HCT116 (cell line): ENCODE measurements at regions not wholly inside any gene's neighbourhood (a gene's known extent, or its start where the extent isn't known, plus 50 kb on each side); places are given as distances from the start of the nearest gene placed in this dataset.

Experiments
- ATAC-seq: fragments of 200-7000 bp; cut with Tn5 transposase; 2 replicates; pipeline ENCODE4 v1.9.1; 2020; ENCODE audit warnings: mild to moderate bottlenecking, moderate library complexity
- BruUV-seq: library from RNA; stranded (reverse); fragments of 400-500 nt; replicated peaks from 2 replicates; lab custom pipeline; 2021; lab: Mats Ljungman, UMichigan
- CTCF ChIA-PET: fragments of 300-600 bp; sonication (Branson Sonifier 250); formaldehyde crosslinking; loops from one replicate; lab custom pipeline; 2021; ENCODE audit warnings: antibody characterized with exemption; lab: Charles Lee
- POLR2A ChIA-PET: fragments of 300-600, 350-600 bp; sonication (Branson Sonifier 250); formaldehyde crosslinking; loops from one replicate; lab custom pipeline; 2021; ENCODE audit warnings: antibody characterized with exemption; lab: Charles Lee
- RAD21 ChIA-PET, 2 experiments: fragments of 300-600 bp; sonication (Branson Sonifier 250); formaldehyde crosslinking; loops; one replicate each; lab custom pipeline; 2023; ENCODE audit warnings: low total read pairs in 2 of 2; ENCODE audit not compliant: uncharacterized antibody in 2 of 2, unreplicated experiment in 2 of 2, low non-redundant PET in 1 of 2; lab: Charles Lee
- DNase-seq: peaks from one replicate; pipeline ENCODE4 v3.0.0-alpha.2; 2010; ENCODE audit warnings: low read depth, low spot score
- H2AFZ ChIP-seq: fragments of 200-600 bp; shearing (Covaris generic), sonication (generic); 2 replicates; pipeline ENCODE4 v1.6.1; 2017; ENCODE audit warnings: low read depth, mixed run types, mixed read lengths, antibody characterized with exemption, low read length; ENCODE audit not compliant: poor library complexity, severe bottlenecking
- H3K27ac ChIP-seq: 2 replicates; pipeline ENCODE4 v1.5.1; 2012; ENCODE audit warnings: low read depth, low read length
- H3K27me3 ChIP-seq: fragments of 200-600 bp; sonication (generic); 2 replicates; pipeline ENCODE4 v1.6.1; 2016; ENCODE audit warnings: mixed run types, low read length, mixed read lengths; ENCODE audit not compliant: insufficient read depth
- H3K36me3 ChIP-seq, 2 experiments: fragments of 200-500 bp in 1 of 2; fragments of 200-600 bp in 1 of 2; sonication (Bioruptor generic) in 1 of 2; sonication (generic) in 1 of 2; 2 replicates each; pipeline versions ENCODE4 v1.5.1 to v1.6.1; 2014 to 2016; ENCODE audit warnings: low read length in 2 of 2, inconsistent platforms in 1 of 2, mixed read lengths in 1 of 2, mixed run types in 1 of 2; ENCODE audit not compliant: insufficient read depth in 2 of 2, control insufficient read depth in 1 of 2
- H3K4me1 ChIP-seq, 2 experiments: fragments of 200-600 bp in 1 of 2; sonication (generic) in 1 of 2; 2 replicates each; pipeline versions ENCODE4 v1.5.1 to v1.6.1; 2012 to 2017; ENCODE audit warnings: low read length in 2 of 2, inconsistent platforms in 1 of 2, mild to moderate bottlenecking in 1 of 2, mixed read lengths in 1 of 2, mixed run types in 1 of 2, moderate library complexity in 1 of 2; ENCODE audit not compliant: insufficient read depth in 2 of 2, control insufficient read depth in 1 of 2
- H3K4me2 ChIP-seq: fragments of 200-600 bp; sonication (generic); 2 replicates; pipeline ENCODE4 v1.6.1; 2017; ENCODE audit warnings: mixed run types, low read length, mixed read lengths
- H3K4me3 ChIP-seq, 2 experiments: fragments of 200-600 bp in 1 of 2; sonication (generic) in 1 of 2; replicated peaks in 1 of 2; 2 replicates each; pipeline ENCODE4 v1.5.1; 2011 to 2016; ENCODE audit warnings: low read length in 2 of 2, control low read depth in 1 of 2, low read depth in 1 of 2, mild to moderate bottlenecking in 1 of 2, mixed read lengths in 1 of 2, mixed run types in 1 of 2
- H3K79me2 ChIP-seq: fragments of 200-600 bp; sonication (generic); 2 replicates; pipeline ENCODE4 v1.6.1; 2017; ENCODE audit warnings: mild to moderate bottlenecking, mixed run types, low read length, moderate library complexity, mixed read lengths; ENCODE audit not compliant: insufficient read depth
- H3K9ac ChIP-seq: fragments of 200-600 bp; sonication (generic); 2 replicates; pipeline ENCODE4 v1.6.1; 2016; ENCODE audit warnings: low read length, mixed read lengths
- H3K9me2 ChIP-seq: fragments of 200-600 bp; sonication (generic), shearing (Covaris generic); 2 replicates; pipeline ENCODE4 v1.6.1; 2017; ENCODE audit warnings: mixed run types, mild to moderate bottlenecking, moderate library complexity; ENCODE audit not compliant: insufficient read depth
- H3K9me3 ChIP-seq, 2 experiments: fragments of 200-500 bp in 1 of 2; fragments of 200-600 bp in 1 of 2; sonication (Bioruptor generic) in 1 of 2; sonication (generic) in 1 of 2; 2 replicates each; pipeline ENCODE4 v1.6.1; 2014 to 2017; ENCODE audit warnings: low read length in 2 of 2, mixed read lengths in 2 of 2, inconsistent platforms in 1 of 2, low read depth in 1 of 2, mild to moderate bottlenecking in 1 of 2, mixed run types in 1 of 2, moderate library complexity in 1 of 2; ENCODE audit not compliant: control insufficient read depth in 1 of 2, insufficient read depth in 1 of 2
- H4K20me1 ChIP-seq: fragments of 200-600 bp; sonication (generic), shearing (Covaris generic); 2 replicates; pipeline ENCODE4 v1.6.1; 2017; ENCODE audit warnings: mixed run types, mild to moderate bottlenecking, moderate library complexity; ENCODE audit not compliant: insufficient read depth
- ATF3 ChIP-seq: IDR thresholded peaks from 2 replicates; pipeline ENCODE4 v1.6.1; 2012
- CBX3 ChIP-seq: IDR thresholded peaks from 2 replicates; pipeline ENCODE4 v1.6.1; 2012; ENCODE audit warnings: low read depth
- CEBPB ChIP-seq: IDR thresholded peaks from 2 replicates; pipeline ENCODE4 v1.6.1; 2012; ENCODE audit warnings: low read depth
- CTCF ChIP-seq, 3 experiments: fragments of 200-600 bp in 1 of 3; sonication (generic) in 1 of 3; IDR thresholded peaks in 2 of 3; conservative IDR thresholded peaks in 1 of 3; 2 replicates each; pipeline ENCODE4 v1.5.1; 2012 to 2017; ENCODE audit warnings: low read depth in 2 of 3, low read length in 2 of 3, antibody characterized with exemption in 1 of 3, borderline replicate concordance in 1 of 3, control low read depth in 1 of 3, mild to moderate bottlenecking in 1 of 3, mixed read lengths in 1 of 3, mixed run types in 1 of 3, moderate library complexity in 1 of 3; ENCODE audit not compliant: insufficient read depth in 1 of 3
- ELF1 ChIP-seq: IDR thresholded peaks from 2 replicates; pipeline ENCODE4 v1.6.1; 2012; ENCODE audit warnings: low read depth, borderline replicate concordance
- EZH2 ChIP-seq: fragments of 200-600 bp; sonication (generic); IDR thresholded peaks from 2 replicates; pipeline ENCODE4 v1.6.1; 2017; ENCODE audit warnings: antibody characterized with exemption, mixed run types
- FOSL1 ChIP-seq: IDR thresholded peaks from 2 replicates; pipeline ENCODE4 v1.6.1; 2012; ENCODE audit warnings: low read depth
- JUND ChIP-seq: IDR thresholded peaks from 2 replicates; pipeline ENCODE4 v1.6.1; 2012
- POLR2AphosphoS5 ChIP-seq: IDR thresholded peaks from 2 replicates; pipeline ENCODE4 v1.6.1; 2011; ENCODE audit warnings: mild to moderate bottlenecking, low read depth, low read length, moderate library complexity
- RAD21 ChIP-seq: IDR thresholded peaks from 2 replicates; pipeline ENCODE4 v1.6.1; 2012; ENCODE audit warnings: low read depth, mild to moderate bottlenecking
- REST ChIP-seq: IDR thresholded peaks from 2 replicates; pipeline ENCODE4 v1.6.1; 2012; ENCODE audit warnings: low read depth
- SIN3A ChIP-seq: IDR thresholded peaks from 2 replicates; pipeline ENCODE4 v1.6.1; 2012; ENCODE audit warnings: low read depth
- SP1 ChIP-seq: IDR thresholded peaks from 2 replicates; pipeline ENCODE4 v1.6.1; 2012; ENCODE audit warnings: low read depth
- SRF ChIP-seq: IDR thresholded peaks from 2 replicates; pipeline ENCODE4 v1.6.1; 2012; ENCODE audit warnings: low read depth
- TCF7L2 ChIP-seq: IDR thresholded peaks from 2 replicates; pipeline ENCODE4 v1.7.0; 2011; ENCODE audit warnings: borderline replicate concordance, inconsistent platforms; ENCODE audit not compliant: insufficient read depth, insufficient read length; ENCODE audit errors: extremely low read depth
- YY1 ChIP-seq: IDR thresholded peaks from 2 replicates; pipeline ENCODE4 v1.6.1; 2011; ENCODE audit warnings: low read length, low read depth, moderate library complexity, mild to moderate bottlenecking; ENCODE audit not compliant: insufficient replicate concordance; ENCODE audit errors: extremely low read depth
- ZBTB33 ChIP-seq: IDR thresholded peaks from 2 replicates; pipeline ENCODE4 v1.6.1; 2011; ENCODE audit warnings: mild to moderate bottlenecking, low read length, moderate library complexity; ENCODE audit not compliant: insufficient replicate concordance; ENCODE audit errors: extremely low read depth
- ZFX ChIP-seq: fragments of 450-650 bp; IDR thresholded peaks from 2 replicates; pipeline ENCODE4 v1.6.1; 2017
- ZNF274 ChIP-seq: fragments of 200-500 bp; sonication (Bioruptor generic); IDR thresholded peaks from 2 replicates; pipeline ENCODE4 v1.6.1; 2014; ENCODE audit warnings: mild to moderate bottlenecking, low read depth, low read length, inconsistent platforms
- intact Hi-C: fragments of 100-400 bp; cut with micrococcal nuclease; formaldehyde crosslinking; loops from 2 replicates; pipeline ENCODE4 v1.10.0; 2022

GRCh38 chr5:118371973-118372831, 616.1 kb downstream of the DTWD2 start:
- intact Hi-C loops = no loop called here
- RAD21 ChIA-PET = no interaction called here

More at GRCh38 chr5:118371973-118372831, 616.1 kb downstream of the DTWD2 start:
- ATAC-seq = no peak
- Histone ChIP-seq H3K4me1 (no peaks in the 10 kb centered on the region), H2AFZ (no peak overlapping the region), H3K9ac (no peak overlapping the region), H3K4me3 (no peak overlapping the region), H4K20me1 (no peaks in the 10 kb centered on the region), H3K36me3 (no peaks in the 10 kb centered on the region), H3K27ac (no peak overlapping the region), H3K27me3 (no peaks in the 10 kb centered on the region)
- CTCF ChIA-PET = no interaction called here
- BruUV-seq = no TSS peak
- POLR2A ChIA-PET = no interaction called here
- no peak for DNase-seq
- TF ChIP-seq ZFX (no peak), ELF1 (no peak), SP1 (no peak), RAD21 (no peak), YY1 (no peak), SIN3A (no peak), CTCF (IDR thresholded peaks at IDR 0.05 in 2 of 3, conservative IDR thresholded peaks at IDR 0.05 in 1 of 3; ENCODE audit: borderline replicate concordance in 1 of 3, insufficient read depth in 1 of 3, low read depth in 2 of 3, low read length in 2 of 3) (no peak), EZH2 (no peak), JUND (no peak), ATF3 (no peak), TCF7L2 (no peak), ZBTB33 (no peak), POLR2AphosphoS5 (no peak), ZNF274 (no peak), CEBPB (no peak), REST (no peak), FOSL1 (no peak), SRF (no peak), CBX3 (no peak)
- TF ChIP-seq, all 23 proteins: peak for 0
- Histone ChIP-seq H3K9me2 (no peaks in the 10 kb centered on the region), H3K79me2 (no peaks in the 10 kb centered on the region), H3K4me2 (no peak overlapping the region), H3K9me3 (no peaks in the 10 kb centered on the region)
